GM12865 (cell line): ENCODE measurements at regions not wholly inside any gene's neighbourhood (a gene's known extent, or its start where the extent isn't known, plus 50 kb on each side); places are given as distances from the start of the nearest gene placed in this dataset.
A peak's percentile ranks its signal among the peaks of the same experiment; 100 is the strongest.

Experiments
- DNase-seq: peaks from one replicate; pipeline ENCODE4 v3.0.0; 2010; ENCODE audit warnings: low read depth
- H3K4me3 ChIP-seq: 2 replicates; pipeline ENCODE4 v1.5.1; 2011; ENCODE audit warnings: mild to moderate bottlenecking, low read depth, low read length, control low read depth
- TF ChIP-seq, protein P1 (sequence below): IDR thresholded peaks from 2 replicates; pipeline ENCODE4 v1.5.1; 2011; ENCODE audit warnings: low read length, control low read depth, low read depth, inconsistent platforms; ENCODE audit not compliant: insufficient read depth; ENCODE audit errors: missing control alignments

DNA sequence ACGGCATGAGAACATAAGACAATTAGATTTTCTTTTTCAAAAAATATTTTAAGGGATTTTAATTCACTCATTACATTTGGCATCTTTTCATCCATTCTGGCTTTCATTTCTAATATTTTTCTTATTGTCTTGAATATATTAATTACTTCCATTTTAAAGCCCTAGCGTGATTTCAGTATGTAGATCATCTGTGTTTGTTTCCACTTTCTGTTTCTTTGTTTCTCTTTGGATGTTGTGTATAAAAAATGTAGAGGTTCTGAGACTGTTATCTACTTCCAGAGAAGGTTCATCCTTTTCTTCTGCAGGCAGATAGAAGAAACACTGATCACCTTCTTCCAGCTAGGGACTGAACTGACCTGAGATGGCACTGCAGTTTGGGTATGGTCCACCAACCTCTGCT, 664.4 kb upstream of the SLC39A10 start:
- peak overlapping the region; percentile 20; the same call in 1 of the 2 replicates for H3K4me3 ChIP-seq
- no peak for DNase-seq
- TF ChIP-seq, protein P1, sequence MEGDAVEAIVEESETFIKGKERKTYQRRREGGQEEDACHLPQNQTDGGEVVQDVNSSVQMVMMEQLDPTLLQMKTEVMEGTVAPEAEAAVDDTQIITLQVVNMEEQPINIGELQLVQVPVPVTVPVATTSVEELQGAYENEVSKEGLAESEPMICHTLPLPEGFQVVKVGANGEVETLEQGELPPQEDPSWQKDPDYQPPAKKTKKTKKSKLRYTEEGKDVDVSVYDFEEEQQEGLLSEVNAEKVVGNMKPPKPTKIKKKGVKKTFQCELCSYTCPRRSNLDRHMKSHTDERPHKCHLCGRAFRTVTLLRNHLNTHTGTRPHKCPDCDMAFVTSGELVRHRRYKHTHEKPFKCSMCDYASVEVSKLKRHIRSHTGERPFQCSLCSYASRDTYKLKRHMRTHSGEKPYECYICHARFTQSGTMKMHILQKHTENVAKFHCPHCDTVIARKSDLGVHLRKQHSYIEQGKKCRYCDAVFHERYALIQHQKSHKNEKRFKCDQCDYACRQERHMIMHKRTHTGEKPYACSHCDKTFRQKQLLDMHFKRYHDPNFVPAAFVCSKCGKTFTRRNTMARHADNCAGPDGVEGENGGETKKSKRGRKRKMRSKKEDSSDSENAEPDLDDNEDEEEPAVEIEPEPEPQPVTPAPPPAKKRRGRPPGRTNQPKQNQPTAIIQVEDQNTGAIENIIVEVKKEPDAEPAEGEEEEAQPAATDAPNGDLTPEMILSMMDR, result no peak

DNA sequence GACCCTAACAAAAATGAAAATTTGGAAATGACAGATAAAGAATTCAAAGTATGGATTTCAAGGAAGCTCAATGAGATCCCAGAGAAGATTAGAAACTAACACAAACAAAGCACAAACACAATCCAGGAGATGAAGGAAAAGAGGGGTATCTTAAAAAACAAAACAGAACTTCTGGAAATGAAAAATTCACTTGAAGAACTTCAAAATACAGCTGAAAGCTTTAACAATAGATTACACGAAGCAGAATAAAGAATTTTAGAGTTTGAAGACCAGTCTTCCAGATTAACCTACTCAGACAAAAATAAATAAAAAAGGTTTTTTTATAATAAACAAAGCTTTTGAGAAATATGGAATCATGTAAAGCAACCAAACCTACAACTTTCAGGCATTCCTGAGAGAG, 671.8 kb upstream of the SLC39A10 start:
- DNase-seq, result no peak
- TF ChIP-seq, protein P1, result no peak
- no peak overlapping the region for H3K4me3 ChIP-seq

DNA sequence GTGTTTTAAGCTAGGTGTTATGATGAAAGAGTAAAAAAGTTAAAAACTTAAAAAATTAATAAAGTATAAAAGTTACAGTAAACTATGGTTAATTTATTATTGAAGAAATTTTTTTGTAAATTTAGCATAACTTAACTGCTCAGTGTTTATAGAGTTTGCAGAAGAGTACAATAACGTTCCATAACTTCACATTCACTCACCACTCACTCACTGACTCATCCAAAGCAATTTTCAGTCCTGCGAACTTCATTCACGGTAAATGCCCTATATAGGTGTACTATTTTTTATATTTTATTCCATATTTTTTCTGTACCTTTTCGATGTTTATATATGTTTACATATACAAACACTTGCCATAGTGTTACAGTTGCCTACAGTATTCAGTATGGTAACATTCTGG, 694.8 kb upstream of the SLC39A10 start:
- H3K4me3 ChIP-seq, result no peak overlapping the region
- no peak for DNase-seq
- TF ChIP-seq, protein P1, result no peak

DNA sequence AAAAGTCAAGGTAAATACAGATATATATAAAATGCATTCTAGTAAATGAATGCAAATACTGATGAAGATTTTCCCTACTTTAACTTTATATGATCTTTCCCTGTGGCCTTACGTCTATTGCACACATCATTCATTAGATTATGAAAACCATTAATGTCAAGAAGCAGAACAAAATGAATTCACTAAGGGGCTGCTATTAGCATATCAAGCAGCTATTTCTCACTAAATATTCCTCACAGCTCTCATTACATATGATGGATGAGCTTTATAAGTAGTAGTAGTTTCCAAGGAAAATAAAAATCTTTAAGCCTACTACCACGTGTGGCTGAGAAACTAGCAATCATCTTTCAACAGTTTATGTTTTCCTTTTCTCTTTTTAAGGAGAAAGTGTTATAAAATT, 702.8 kb upstream of the SLC39A10 start:
- DNase-seq, result no peak
- TF ChIP-seq, protein P1, result no peak
- no peak overlapping the region for H3K4me3 ChIP-seq

DNA sequence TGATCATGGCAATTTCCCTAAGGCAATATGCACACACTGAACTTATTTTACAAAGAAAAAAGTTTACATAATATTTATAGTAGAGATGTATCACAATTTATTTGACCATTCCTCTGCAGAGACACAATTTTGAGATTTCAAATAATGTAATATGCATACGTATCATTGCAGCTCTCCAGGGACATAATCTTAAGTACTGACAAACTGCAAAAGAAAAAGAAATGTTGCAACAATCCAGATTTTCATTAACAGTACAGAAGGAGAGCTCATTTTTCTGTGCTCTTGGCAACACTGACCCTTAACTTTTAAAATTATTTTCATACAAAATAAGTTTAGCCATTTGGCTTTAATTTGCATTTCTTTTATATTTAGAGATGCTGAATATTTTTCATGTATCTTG, 710.2 kb upstream of the SLC39A10 start:
- no peak for DNase-seq
- no peak overlapping the region for H3K4me3 ChIP-seq
- TF ChIP-seq, protein P1, result no peak

DNA sequence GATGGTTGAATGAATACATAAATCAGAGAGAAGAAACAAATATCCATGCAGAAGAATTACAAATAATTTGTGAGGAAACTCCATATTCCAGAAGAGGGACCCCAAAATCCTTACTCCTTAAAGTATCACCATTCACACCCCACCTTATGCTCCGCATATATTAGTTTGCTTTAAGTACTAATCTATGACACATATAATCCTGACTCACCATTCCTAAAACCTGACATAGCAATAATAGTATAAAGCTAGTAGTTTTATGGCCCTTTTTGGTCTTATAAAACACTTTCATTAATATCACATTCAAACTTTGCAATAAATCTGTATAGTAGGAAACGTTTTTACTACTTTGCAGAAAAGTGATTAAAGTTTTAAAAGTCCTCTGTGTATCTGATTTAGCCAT, 719.0 kb upstream of the SLC39A10 start:
- no peak for DNase-seq
- H3K4me3 ChIP-seq, result no peak overlapping the region
- TF ChIP-seq, protein P1, result no peak

DNA sequence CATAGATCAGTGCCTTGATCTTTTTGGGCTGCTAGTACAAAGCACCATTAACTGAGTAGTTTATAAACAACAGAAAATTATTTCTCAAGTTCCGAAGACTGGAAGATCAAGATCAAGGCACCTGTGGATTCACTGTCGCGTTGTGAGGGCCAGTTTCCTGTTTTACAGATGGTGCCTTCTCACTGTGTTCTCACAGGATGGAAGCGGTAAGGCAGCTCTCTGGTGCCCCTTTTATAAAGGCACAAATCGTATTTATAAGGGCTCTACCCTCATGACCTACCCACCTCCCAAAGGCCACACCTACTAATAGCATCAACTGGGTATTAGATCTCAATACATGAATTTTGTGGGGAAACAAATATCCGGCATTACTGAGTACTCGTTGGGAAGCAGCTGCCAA, 729.5 kb upstream of the SLC39A10 start:
- H3K4me3 ChIP-seq, result no peak overlapping the region
- TF ChIP-seq, protein P1, result no peak
- DNase-seq, result no peak
